Esophagus squamous epithelium (tissue), 5 donors: ENCODE measurements at regions not wholly inside any gene's neighbourhood (a gene's known extent, or its start where the extent isn't known, plus 50 kb on each side); places are given as distances from the start of the nearest gene placed in this dataset.

Source experiments
- DNase-seq: peaks from one replicate; lab custom pipeline; 2025; lab: John Stamatoyannopoulos, UW
- H3K27ac ChIP-seq, 4 donors: fragments of 200-600 bp; sonication (generic); one replicate each; pipeline ENCODE4 v1.5.1; 2016 to 2019; ENCODE audit warnings: mild to moderate bottlenecking in 1 of 4
- H3K27me3 ChIP-seq, 4 donors: fragments of 200-600 bp; sonication (generic); 1 replicate in 3 of 4; 2 replicates in 1 of 4; pipeline versions ENCODE4 v1.5.1 to v1.6.0; 2017 to 2021; ENCODE audit warnings: antibody characterized with exemption in 1 of 4
- H3K36me3 ChIP-seq, 3 donors: fragments of 200-600 bp; sonication (generic); one replicate each; pipeline ENCODE4 v1.5.1; 2016 to 2019
- H3K4me1 ChIP-seq, 3 donors: fragments of 200-600 bp; sonication (generic); one replicate each; pipeline ENCODE4 v1.5.1; 2017 to 2019
- H3K4me3 ChIP-seq, 4 donors: fragments of 200-600 bp; sonication (generic); 1 replicate in 3 of 4; 2 replicates in 1 of 4; pipeline ENCODE4 v1.5.1; 2016 to 2019; ENCODE audit warnings: mild to moderate bottlenecking in 2 of 4, moderate library complexity in 1 of 4
- H3K9me3 ChIP-seq, 3 donors: fragments of 200-600 bp; sonication (generic); one replicate each; pipeline ENCODE4 v1.5.1; 2016 to 2019
- POLR2A ChIP-seq, 4 donors: fragments of 450-650 bp; IDR thresholded peaks; one replicate each; pipeline ENCODE4 v1.6.1; 2017; ENCODE audit warnings: antibody characterized with exemption in 4 of 4, mild to moderate bottlenecking in 4 of 4, moderate library complexity in 3 of 4
- WGBS, 2 donors: methylation state at CpG; one replicate each; pipeline ENCODE4 v1.1.5; 2018; 5-methylcytosine and 5-hydroxymethylcytosine counted together
- intact Hi-C: fragments of 100-400 bp; cut with DNase I; formaldehyde crosslinking; loops from one replicate; pipeline ENCODE4 v1.15.0; 2022
- TF ChIP-seq, protein P1 (sequence below), 6 experiments: fragments of 450-650 bp in 4 of 6; fragments of 200-600 bp in 2 of 6; sonication (generic) in 2 of 6; IDR thresholded peaks; one replicate each; pipeline ENCODE4 v1.5.1; 2016 to 2019; ENCODE audit warnings: antibody characterized with exemption in 6 of 6, mild to moderate bottlenecking in 4 of 6, moderate library complexity in 4 of 6
- donor health status: DM: yes; HTN: yes; CAD: no.

DNA sequence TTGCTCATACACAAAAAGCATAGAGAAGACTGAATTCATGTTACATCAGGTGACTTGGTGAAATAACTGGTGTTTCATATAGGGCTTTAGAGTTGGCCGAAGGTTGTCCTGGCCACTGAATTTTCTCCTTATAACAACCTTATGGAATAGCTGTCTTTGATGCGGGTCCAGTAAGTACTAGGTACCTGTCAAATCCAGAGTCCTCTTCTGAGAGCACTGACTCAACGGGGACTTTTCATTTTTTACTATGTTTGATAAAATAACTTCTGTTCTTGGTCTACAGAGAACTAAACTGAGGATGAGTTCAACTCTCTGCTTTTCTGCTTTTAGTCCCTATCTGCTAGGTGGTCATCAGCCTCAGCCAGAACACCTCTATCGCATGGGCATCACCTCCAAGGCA, 76.1 kb upstream of the JAK1 start:
- no peaks in the 10 kb centered on the region for H3K27me3 ChIP-seq
- no peak overlapping the region for H3K4me3 ChIP-seq
- 85 to 92% methylated on average over 4 of the region's 4 CpGs for WGBS, 2 donors
- H3K9me3 ChIP-seq = no peaks in the 10 kb centered on the region
- H3K4me1 ChIP-seq = peaks cover 0 to 4% (median 0%) of the 10 kb centered on the region in 3 donors
- TF ChIP-seq POLR2A (IDR thresholded peaks at IDR 0.05) = no peak
- TF ChIP-seq, protein P1, sequence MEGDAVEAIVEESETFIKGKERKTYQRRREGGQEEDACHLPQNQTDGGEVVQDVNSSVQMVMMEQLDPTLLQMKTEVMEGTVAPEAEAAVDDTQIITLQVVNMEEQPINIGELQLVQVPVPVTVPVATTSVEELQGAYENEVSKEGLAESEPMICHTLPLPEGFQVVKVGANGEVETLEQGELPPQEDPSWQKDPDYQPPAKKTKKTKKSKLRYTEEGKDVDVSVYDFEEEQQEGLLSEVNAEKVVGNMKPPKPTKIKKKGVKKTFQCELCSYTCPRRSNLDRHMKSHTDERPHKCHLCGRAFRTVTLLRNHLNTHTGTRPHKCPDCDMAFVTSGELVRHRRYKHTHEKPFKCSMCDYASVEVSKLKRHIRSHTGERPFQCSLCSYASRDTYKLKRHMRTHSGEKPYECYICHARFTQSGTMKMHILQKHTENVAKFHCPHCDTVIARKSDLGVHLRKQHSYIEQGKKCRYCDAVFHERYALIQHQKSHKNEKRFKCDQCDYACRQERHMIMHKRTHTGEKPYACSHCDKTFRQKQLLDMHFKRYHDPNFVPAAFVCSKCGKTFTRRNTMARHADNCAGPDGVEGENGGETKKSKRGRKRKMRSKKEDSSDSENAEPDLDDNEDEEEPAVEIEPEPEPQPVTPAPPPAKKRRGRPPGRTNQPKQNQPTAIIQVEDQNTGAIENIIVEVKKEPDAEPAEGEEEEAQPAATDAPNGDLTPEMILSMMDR (IDR thresholded peaks at IDR 0.05) = no peak
- DNase-seq = no peak
- intact Hi-C loops = no loop called here
- H3K36me3 ChIP-seq = no peaks in the 10 kb centered on the region
- no peak overlapping the region for H3K27ac ChIP-seq

DNA sequence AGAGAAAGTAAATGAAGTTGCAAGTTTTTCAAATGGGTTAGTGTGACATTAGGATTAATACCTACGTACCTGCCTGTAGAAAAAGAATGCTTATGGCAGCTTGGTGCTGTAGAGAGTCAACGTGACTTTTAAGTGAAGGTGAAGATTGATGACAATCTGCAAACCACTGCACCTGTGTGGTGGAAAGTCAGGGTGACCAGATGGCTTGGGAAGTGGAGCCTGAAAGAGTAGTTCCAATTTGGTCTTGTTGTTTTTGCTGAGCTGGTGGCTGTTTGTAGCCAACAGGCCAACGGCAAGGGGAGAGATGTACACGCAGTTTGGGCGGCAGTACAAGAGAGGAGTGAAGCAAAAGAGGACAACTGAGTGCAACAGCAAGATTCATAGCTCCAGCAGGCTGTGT, 78.1 kb upstream of the JAK1 start:
- intact Hi-C loops = no loop called here

DNA sequence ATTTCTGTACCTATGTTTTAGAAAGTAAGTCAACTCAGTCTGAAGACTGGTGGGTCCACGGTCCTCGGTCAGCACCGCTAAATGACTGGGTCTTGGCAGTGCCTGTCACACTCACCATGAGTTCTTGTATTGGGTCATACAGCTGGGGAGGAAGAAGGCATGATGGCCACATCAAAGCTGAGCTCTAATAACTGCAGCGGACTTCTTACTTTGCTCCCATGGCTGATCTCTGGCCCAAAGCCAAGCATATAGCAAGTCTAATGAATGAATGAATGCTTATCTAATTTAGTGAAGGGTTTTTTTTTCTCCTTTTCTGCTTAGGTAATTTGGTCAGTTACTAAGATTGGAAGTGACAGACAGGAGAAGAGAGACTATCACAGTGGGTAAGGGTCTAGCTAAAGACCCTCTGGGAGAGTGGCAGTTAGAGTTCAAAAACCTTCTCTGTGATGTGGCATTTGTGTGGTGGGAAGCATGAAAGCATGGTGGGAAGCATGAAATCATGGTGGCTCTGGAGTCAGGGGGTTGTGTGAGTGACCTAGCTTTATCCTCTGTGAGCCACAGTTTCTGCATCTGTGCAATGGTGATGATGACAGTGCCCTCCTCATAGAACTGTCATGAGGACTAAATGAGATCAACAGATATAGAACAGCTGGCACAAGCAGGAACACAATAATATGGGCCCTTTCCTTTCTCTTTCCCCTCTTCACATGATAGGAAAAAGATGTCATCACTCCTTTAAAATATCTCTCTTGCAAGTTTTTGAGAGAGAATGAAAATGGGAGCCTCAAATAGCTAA, 78.9 kb upstream of the JAK1 start:
- TF ChIP-seq POLR2A (IDR thresholded peaks at IDR 0.05) = no peak
- TF ChIP-seq, protein P1 (IDR thresholded peaks at IDR 0.05) = no peak
- WGBS, 2 donors = 60 to 90% methylated on average over 4 of the region's 4 CpGs
- Histone ChIP-seq H3K27me3 (no peaks in the 10 kb centered on the region), H3K4me3 (no peak overlapping the region), H3K36me3 (no peaks in the 10 kb centered on the region), H3K4me1 (peaks cover 0 to 18% (median 0%) of the 10 kb centered on the region in 3 donors), H3K9me3 (no peaks in the 10 kb centered on the region), H3K27ac (no peak overlapping the region)
- intact Hi-C loops = no loop called here
- DNase-seq = no peak

More for the DNA sequence above, 78.1 kb upstream of the JAK1 start:
- no peak overlapping the region for H3K27ac ChIP-seq
- no peak for DNase-seq
- H3K4me3 ChIP-seq = no peak overlapping the region
- TF ChIP-seq POLR2A (IDR thresholded peaks at IDR 0.05) = no peak
- TF ChIP-seq, protein P1 (IDR thresholded peaks at IDR 0.05) = no peak
- H3K4me1 ChIP-seq = peaks cover 0 to 18% (median 0%) of the 10 kb centered on the region in 3 donors
- 52 to 68% methylated on average over 4 to 5 of the region's 5 CpGs for WGBS, 2 donors
- no peaks in the 10 kb centered on the region for H3K36me3 ChIP-seq
- H3K27me3 ChIP-seq = no peaks in the 10 kb centered on the region
- H3K9me3 ChIP-seq = no peaks in the 10 kb centered on the region

DNA sequence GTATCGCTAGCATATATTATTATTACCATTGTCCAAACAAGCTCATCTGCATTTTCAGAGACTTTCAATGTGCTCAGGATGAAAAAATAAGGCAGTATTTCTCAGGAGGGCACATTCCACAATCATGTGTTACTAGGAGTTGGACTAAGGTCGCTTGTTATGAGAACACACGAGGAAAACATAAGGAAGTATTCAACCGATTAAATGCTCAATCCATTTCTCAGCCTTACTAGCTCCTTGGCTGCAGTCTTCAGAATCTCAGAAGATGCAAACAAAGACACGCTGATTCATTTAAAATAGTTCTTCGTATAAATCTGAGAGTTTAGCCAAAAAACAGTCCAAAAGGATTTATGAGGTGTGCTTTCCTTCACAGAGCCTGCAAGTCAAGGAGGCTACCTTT, 82.0 kb upstream of the JAK1 start:
- Histone ChIP-seq H3K27me3 (no peaks in the 10 kb centered on the region), H3K36me3 (peaks cover 0 to 4% (median 0%) of the 10 kb centered on the region in 3 donors), H3K4me3 (no peak overlapping the region), H3K27ac (no peak overlapping the region), H3K9me3 (no peaks in the 10 kb centered on the region), H3K4me1 (peaks cover 0 to 18% (median 0%) of the 10 kb centered on the region in 3 donors)
- 39 to 48% methylated on average over 6 of the region's 6 CpGs for WGBS, 2 donors
- intact Hi-C loops = no loop called here
- TF ChIP-seq POLR2A (IDR thresholded peaks at IDR 0.05) = no peak
- TF ChIP-seq, protein P1 (IDR thresholded peaks at IDR 0.05) = no peak
- no peak for DNase-seq

DNA sequence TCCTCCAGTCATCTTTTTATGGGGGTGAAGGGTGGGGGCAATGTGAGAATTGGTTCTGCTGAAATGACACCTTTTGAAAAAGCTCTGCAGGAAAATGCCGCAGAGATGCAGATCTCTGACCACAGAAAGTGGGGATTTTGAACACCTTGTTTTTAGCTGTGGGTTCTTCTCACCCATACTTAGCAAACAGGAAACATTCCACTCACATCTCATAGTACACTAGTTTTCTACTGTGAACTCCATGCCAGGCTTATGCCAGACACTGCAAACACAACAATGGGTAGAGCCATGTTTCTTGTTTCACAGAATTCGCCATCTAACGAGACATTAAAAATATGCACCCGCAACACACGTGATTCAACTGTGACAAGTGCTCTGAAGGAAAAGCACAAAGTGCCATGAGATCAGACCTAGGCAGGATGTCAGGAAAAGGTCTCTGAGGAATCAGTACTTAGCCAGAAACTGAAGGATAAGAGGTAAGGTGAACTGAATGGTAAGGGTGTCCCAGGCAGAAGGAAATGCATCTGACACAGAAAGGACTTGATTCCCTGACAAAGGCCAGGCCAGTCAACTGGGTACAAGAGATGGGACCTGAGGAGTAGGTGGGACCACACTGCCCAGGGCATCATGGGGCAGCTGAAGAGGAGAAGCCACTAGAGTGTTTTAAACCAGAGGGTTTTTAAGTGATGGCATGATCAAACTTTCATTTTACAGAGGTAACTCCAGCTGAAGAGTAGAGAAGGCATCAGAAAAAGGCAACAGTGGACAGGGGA, 83.8 kb upstream of the JAK1 start:
- H3K4me3 ChIP-seq = no peak overlapping the region
- no peaks in the 10 kb centered on the region for H3K27me3 ChIP-seq
- H3K4me1 ChIP-seq = peaks cover 0 to 19% (median 0%) of the 10 kb centered on the region in 3 donors
- intact Hi-C loops = no loop called here
- TF ChIP-seq, protein P1 (IDR thresholded peaks at IDR 0.05) = no peak
- TF ChIP-seq POLR2A (IDR thresholded peaks at IDR 0.05) = no peak
- DNase-seq = no peak
- no peaks in the 10 kb centered on the region for H3K9me3 ChIP-seq
- peaks cover 0 to 17% (median 0%) of the 10 kb centered on the region in 3 donors for H3K36me3 ChIP-seq
- H3K27ac ChIP-seq = no peak overlapping the region
- WGBS, 2 donors = 86 to 94% methylated on average over 5 of the region's 5 CpGs
